C4-2B (cell line): ENCODE measurements at regions not wholly inside any gene's neighbourhood (a gene's known extent, or its start where the extent isn't known, plus 50 kb on each side); places are given as distances from the start of the nearest gene placed in this dataset.
"Not testable (repeated sequence)": the region's sequence is repeated elsewhere in the genome, so short reads cannot be mapped to it uniquely, and the experiment has no call there.

ENCODE experiments used
- H3K27ac ChIP-seq: fragments of 450-650 bp; 2 replicates; pipeline ENCODE4 v1.5.1; 2017
- ZFX ChIP-seq: fragments of 450-650 bp; IDR thresholded peaks from 2 replicates; pipeline ENCODE4 v1.6.1; 2017
- TF ChIP-seq, protein P1 (sequence below): fragments of 450-650 bp; conservative IDR thresholded peaks from 2 replicates; pipeline ENCODE4 v1.5.1; 2017; ENCODE audit warnings: mild to moderate bottlenecking

DNA sequence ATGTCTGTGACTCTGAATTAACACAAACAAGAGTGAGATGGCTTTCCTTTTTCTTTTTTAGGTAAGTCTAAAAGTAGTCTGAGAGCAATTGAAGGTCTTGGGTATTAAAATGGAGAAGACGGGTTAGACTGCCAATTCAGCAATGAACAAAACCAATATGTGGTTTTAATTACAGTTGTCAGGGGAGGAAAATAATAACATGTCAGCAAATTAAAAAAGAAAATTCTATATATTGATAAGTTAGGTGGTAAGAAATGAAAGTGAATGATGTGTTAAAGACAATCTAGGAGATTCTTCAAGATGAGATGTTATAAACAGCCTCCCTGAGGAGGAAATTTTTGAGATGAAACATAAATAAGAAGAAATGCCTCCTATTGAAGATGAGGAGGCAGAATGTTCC, 150.6 kb upstream of the HSF2 start:
- TF ChIP-seq, protein P1, sequence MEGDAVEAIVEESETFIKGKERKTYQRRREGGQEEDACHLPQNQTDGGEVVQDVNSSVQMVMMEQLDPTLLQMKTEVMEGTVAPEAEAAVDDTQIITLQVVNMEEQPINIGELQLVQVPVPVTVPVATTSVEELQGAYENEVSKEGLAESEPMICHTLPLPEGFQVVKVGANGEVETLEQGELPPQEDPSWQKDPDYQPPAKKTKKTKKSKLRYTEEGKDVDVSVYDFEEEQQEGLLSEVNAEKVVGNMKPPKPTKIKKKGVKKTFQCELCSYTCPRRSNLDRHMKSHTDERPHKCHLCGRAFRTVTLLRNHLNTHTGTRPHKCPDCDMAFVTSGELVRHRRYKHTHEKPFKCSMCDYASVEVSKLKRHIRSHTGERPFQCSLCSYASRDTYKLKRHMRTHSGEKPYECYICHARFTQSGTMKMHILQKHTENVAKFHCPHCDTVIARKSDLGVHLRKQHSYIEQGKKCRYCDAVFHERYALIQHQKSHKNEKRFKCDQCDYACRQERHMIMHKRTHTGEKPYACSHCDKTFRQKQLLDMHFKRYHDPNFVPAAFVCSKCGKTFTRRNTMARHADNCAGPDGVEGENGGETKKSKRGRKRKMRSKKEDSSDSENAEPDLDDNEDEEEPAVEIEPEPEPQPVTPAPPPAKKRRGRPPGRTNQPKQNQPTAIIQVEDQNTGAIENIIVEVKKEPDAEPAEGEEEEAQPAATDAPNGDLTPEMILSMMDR, result no peak
- no peak overlapping the region for H3K27ac ChIP-seq

DNA sequence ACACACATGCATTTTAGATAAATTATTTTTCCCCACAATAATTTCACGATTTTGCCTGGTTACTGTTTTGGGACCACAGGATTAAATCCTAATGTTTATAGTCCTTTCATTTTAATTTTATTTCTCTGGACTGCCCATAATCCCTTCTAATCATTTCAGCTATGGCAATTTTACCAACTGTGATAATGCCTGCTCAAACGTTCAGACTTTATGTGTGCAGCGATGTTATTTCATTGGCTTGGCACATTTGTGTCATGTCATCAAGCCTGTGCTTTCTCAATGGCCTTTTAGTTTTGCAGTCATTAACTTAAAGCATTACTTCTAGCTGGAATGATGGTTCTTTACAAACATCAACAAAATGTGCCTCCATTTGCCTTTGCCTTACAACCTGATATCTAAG, 140.6 kb upstream of the HSF2 start:
- TF ChIP-seq, protein P1, result no peak
- no peak for TF ChIP-seq ZFX
- H3K27ac ChIP-seq, result no peak overlapping the region

DNA sequence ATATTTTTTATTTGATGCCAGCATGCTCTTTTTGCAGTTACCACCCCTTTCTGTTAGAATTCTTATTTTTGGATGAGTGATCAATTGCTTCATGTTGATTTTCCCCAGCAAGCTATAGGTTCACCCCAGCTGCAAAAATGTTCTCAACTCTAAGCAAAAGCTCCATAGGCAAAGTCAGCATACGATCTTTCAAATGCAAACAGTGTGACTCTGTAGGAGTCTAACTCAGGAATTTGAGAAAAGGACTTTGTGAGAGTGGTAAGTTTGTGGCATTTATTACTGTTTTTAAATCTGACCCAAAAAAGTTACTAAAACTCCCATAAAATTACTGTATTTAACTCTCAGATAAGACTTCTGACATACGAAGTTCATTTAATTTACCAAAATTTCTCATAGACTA, 134.9 kb upstream of the HSF2 start:
- H3K27ac ChIP-seq, result no peak overlapping the region
- TF ChIP-seq, protein P1, result no peak
- no peak for TF ChIP-seq ZFX

DNA sequence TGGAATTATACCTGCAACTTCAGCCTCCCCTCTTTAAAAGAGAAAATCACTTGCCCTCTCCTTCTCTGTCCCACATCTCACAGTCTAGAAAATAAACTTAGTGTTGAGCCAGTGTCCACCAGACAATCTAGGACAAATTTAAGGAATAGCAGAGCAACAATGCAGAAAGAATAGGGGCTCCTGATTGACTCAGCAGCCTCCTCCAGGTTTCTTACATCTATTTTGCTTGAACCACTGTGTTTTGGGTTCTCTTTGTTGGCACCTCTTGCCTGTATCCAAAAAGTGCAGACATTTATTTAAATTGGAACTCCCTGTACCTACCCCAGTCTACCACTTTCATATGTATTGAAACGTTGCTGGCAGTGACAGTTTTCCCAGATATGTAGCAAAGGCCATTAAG, 133.7 kb upstream of the HSF2 start:
- H3K27ac ChIP-seq, result no peak overlapping the region
- no peak for TF ChIP-seq ZFX

DNA sequence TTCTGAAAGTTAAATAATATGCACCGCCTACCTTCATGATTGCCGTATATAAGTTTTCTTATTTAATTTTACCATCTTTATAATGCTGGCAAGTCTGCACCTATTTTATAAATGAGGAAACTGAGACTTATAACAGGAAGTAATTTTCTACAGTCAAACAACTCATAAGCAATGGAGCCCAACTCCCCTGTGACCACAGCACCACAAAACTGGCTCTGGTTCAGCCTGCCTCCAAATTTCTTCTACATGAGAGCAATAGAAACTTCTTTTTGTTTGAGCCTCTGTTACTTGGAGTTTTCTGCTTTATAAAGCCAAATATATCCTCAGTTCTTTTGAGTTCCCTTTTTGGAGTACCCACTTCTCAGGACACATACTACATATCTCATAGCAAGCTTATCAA, 131.1 kb upstream of the HSF2 start:
- no peak overlapping the region for H3K27ac ChIP-seq
- TF ChIP-seq, protein P1, result no peak
- TF ChIP-seq ZFX, result no peak

DNA sequence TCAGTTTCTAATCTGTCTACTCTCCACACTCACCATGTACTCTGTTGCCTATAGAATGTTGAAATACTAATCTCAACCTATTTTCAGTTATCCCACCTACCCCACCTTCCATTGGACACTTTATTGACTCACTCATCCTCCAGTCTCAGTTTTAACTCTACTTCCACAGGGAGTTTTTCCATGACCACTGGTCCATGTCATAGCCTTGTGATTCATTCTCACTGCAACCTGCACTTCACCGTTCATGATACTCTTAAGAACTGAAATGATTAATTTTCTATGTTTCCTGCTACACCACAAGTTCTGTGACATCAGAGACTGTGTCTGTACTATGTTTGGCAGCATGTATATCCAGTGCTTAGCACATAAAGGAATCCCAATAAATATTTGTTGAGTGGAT, 122.8 kb upstream of the HSF2 start:
- no peak for TF ChIP-seq ZFX
- TF ChIP-seq, protein P1, result no peak
- H3K27ac ChIP-seq, result no peak overlapping the region

DNA sequence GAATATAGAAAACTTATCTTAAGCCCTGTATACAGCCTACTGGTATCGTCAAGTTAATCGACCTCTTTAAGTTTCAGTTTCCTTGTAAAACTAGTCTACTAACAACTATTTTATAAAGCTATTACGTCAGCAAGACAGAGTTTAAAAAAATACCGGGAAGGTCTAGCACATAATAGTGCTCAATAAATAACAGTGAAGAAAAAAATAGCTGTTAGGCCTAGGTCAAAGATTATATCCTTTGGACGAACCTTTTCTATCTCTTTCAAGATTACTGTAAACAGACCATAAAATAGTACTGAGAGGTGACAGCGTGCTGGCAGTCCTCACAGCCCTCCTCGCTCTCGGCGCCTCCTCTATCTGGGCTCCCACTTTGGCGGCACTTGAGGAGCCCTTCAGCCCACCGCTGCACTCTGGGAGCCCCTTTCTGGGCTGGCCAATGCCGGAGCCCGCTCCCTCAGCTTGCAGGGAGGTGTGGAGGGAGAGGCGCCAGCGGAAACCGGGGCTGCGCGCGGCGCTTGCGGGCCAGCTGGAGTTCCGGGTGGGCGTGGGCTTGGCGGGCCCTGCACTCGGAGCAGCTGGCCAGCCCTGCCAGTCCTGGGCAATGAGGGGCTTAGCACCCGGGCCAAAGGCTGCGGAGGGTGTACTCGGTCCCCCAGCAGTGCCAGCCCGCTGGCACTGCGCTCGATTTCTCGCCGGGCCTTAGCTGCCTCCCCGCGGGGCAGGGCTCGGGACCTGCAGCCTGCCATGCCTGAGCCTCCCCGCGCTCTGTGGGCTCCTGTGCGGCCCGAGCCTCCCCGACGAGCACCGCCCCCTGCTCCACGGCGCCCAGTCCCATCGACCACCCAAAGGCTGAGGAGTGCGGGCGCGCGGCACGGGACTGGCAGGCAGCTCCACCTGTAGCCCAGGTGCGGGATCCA, 119.1 kb upstream of the HSF2 start:
- not testable (repeated sequence) for H3K27ac ChIP-seq

DNA sequence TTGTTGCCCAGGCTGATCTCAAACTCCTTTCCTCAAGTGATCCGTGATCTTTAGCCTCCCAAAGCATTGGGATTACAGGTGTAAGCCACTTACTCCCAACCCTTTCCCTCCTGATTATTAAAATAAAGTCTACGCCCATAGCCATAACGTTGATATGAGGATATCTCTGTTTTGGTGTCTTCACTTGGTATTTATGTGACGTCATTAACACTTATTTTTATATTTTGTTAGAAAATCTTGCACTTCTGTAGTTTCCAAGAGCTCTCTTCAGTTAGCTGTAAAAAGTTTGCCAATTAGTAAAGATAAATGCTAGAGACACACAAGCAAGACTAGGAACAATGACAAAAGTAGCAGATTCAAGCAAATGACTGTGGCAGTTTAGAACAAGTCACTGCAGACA, 115.6 kb upstream of the HSF2 start:
- H3K27ac ChIP-seq, result no peak overlapping the region
- no peak for TF ChIP-seq ZFX
- TF ChIP-seq, protein P1, result no peak
